NCI-H82 treated with DMSO at 0.1 percent for 48 hours (cell line): ENCODE measurements at regions not wholly inside any gene's neighbourhood (a gene's known extent, or its start where the extent isn't known, plus 50 kb on each side); places are given as distances from the start of the nearest gene placed in this dataset.

Experiments used
- DNase-seq: peaks from one replicate; lab custom pipeline; 2025; ENCODE audit not compliant: unreplicated experiment; lab: John Stamatoyannopoulos, UW

DNA sequence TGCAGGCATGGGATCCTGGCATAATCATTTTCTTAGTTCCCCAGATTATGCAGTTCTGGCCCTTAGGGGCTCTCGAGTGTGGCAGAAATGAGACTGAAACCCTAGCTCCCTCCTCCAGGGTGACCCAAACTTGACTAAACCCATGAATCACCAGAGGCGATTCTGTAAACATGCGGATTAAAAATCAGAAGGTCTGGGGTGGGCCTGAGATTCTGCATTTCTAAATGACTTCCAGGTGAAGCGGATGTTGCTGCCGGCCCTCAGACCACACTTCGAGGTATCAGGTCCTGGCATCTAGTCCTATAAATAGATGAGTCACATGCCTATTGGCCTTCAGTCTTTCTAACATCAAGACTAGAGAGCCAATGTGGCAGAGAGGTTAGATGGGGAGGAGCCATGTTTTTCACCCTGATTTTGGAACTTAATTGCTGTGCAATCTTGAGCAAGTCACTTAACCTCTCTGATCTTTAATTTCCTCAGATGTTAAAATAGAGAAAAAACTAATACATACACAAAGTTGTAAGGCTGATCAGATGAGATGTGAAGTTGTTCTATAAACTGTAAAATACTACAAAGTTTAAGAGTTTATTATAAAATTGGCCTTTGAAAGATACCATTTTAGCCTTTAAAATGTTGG is 431.2 kb downstream of the FOXO1 start:
- DNase-seq, result no peak

DNA sequence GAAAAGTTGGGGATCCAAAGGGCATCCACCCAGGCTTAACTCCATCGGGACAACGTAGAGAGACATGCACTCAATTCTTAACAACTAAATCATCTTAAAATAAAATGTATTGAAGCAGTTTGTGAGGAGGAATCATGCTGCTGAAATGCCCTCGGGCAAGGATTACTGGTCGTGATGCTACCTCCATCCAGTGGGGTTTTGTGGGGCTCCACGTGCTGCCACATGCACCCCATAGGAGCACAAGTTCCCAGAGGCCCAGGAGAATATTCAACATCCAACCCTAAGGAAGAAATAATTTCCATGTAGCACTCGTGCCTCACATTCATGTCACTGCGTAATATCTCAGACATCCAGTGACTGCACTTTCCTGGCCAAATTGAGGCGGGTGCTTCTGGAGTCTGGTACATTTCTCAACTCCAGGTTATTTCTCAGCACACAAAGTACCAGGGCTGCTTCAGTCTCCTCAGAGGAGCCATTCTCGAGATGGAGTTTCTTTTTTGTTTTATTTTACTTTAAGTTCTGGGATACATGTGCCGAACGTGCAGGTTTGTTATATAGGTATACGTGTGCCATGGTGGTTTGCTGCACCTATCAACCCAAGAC is 429.8 kb downstream of the FOXO1 start:
- DNase-seq, result no peak

DNA sequence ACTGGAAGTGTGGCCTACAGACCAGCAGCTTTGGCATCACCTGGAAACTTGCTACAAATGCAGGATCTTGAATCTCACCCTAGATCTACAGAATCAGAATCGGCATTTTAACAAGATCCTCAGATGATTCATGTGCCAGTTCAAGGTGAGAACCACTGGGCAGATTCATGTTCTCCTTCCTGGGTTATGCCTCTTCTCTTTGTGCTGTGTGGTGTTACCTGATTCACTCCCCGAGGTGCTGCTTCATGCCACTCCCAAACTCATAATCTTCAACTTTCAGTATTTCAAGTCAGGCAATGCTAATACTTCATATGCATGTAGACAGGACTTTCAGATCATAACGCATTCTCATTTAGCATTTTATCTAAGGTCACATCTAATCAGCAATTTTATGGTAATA is 427.7 kb downstream of the FOXO1 start:
- no peak for DNase-seq

DNA sequence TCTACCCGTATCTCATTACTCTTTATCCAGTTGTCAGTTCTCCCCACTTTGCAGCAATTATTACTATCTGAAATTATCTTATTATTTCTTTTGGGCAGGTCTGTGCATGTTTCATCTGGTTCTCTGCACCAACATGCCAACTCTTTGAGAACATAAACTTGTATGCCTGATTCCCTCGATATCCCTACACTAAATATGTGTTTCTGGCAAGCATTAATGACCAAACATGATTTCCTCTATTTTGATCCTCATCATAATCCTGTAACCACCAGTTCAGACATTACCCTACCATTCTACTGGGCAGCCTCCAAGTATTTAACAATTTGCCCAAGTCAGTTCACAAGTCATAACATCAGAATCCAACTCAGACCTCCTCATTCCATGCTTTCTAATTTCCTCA is 426.1 kb downstream of the FOXO1 start:
- DNase-seq, result no peak

DNA sequence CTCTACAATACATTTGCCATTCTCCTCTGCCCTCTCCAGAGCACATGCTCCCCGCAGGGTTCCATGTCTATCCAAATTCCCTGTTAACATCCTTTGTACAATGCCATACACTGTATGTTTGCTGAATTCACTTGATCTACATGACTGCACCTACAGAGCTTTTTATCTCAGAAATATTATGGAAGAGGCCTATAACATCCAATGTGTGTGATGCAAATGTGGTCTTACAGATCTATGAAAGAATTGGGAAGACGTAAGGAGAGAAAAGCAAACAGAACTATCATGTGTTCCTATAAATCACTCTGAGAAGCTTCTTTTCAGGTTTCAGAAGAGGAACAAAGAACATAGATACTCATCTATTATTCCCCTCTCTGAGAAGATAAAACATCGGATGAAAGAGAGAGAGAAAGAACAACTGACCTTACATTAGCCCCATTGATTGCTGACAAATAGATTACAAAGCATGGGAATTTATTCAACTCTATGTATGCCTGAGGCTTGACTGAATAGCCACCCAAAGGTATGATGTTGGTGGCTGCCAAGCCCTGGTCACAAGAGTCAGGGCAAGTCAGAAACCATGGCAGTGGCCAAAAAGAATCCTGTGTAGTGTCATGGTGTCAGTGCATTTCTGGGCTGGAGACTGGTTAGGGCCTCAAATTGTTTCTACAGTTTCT is 425.2 kb downstream of the FOXO1 start:
- DNase-seq, result no peak

DNA sequence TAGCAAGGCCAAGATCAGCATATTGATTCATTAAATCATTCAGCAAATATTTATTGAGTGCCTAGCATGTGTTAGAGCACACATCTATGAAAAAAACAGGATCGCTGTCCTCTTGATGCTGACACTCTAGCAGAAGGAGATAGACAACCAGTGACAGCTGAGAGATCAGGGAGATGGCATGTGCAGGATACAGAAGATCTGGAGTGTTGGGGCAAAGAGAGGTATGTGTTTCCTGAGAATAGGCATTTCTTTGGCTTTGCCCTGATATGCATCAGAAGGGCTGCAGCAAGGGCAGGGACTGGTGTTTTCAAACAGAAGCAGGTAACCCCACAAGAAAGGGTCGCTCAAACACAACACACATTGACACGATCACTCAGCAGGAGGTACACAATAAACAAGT is 423.4 kb downstream of the FOXO1 start:
- no peak for DNase-seq

DNA sequence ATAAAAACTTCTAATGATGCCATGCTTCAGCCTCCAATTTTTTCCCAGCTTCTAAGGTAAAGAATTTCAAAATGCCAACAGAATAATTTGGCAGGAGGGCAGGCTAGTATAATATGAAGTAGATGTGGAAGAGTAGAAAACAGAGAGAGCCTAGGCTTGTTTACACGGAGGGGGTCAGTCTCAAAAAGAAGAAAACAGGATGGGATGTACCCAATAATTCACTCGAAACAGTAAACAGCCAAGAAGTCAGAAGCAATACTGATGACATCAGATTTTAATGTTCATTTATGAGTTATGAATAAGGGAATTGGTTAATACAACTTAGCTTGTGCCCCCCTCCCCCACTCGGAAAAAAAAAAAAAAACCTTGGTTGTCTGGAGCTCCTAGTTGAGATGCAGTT is 422.5 kb downstream of the FOXO1 start:
- DNase-seq, result no peak

DNA sequence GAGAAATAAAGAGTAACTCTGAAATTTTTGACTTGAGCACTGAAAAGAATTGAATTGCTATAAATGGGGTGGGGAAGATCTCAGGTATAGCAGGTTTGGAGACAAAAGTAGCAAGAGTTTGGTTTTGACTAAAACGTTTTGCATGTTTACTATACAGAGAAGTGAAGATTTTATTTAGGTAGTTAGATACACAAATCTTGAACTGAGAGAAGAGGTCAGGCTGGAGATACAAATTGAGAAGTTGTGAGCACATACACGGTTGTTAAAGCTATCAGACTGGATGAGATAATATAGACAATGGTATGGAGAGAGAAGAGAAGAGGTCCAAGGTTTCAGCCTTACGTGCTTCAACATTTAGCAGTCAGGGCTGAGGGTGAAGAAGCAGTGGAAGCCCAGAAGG is 420.9 kb downstream of the FOXO1 start:
- DNase-seq, result no peak

DNA sequence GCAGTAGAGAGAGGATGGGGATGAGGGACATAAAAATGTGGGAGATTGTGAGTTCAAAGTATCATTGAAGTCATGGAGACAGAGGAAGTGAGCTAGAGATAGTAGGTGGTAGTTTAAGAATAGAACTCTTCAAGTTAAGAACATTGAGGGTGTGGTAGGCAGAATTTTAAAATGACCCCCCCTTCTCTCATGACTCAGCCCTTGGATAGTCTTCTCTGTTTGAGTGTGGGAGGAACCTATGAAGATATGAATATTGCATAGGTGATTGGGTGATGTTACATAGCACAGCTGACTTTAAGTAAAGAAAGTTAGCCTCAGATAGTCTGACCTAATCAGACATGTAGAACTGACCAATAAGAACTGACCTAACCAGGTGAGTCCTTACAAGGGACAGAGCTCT is 418.6 kb downstream of the FOXO1 start:
- DNase-seq, result no peak

DNA sequence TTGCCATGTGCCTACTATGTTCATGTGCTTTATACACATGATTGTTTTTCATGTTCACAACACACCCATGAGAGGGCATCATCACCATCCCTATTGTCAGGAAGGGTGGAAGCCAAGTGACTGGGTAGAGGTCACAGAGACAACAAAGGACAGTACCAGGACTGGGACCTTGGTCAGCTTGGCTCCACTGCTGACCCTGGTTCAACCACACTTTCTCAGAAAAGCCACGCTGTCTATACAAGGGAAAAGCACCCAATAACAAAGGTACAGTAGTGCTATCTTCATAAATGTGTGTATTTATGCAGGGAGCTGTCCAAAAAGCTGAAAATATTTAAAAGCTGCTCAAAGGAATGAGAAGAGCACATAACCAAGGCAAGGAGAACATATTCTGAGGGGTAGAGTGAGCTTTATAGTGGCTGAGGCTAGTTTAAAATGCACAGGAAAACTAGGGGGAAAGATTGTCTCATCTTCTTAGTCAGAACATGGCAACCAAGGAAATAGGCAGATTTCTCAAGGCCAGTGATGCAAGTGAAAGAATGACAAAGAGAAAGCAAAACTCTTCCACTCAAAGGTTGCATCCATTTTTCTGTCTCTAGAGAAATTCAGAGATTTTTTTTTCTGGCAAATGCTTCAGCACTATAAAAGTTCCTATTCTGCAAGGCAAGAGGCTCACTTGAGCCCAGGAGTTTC is 415.0 kb downstream of the FOXO1 start:
- DNase-seq, result no peak

DNA sequence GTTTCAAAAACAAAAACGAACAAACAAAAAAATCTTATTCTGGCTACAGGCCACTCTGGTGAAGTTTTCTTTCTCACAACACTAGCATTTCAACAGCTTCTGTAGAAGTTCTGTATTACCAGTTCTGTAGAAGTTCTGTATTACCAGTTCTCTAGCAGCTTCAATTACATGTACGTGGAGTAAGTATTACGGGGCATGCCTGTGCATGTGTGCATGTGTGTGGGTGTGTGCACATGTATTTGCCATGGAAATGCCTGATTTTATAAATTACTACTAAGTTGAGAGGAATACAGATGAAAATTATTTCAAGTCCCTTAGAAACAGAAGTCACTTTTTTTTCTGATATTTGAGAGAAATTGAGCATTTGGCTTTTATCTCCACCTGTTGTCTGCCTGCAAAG is 414.2 kb downstream of the FOXO1 start:
- no peak for DNase-seq

DNA sequence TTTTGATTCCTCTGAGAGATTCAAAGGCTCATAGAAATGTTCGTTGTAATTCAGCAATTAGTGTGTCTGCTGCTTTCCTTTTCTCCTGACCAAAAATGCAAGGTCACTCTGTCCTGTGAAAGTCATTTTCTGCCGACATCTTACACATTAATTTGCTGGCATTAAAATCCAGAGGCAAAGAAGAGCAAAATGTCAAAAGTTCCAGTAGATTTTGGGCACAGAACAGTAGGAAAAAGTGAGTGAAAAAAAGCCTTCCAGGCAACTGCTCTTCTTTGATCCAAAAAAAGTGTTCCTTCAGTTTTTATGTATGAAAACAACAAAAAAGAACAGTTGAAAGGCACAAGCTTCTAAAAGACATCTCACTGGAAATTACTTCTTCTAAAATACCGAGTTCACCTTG is 413.8 kb downstream of the FOXO1 start:
- no peak for DNase-seq

DNA sequence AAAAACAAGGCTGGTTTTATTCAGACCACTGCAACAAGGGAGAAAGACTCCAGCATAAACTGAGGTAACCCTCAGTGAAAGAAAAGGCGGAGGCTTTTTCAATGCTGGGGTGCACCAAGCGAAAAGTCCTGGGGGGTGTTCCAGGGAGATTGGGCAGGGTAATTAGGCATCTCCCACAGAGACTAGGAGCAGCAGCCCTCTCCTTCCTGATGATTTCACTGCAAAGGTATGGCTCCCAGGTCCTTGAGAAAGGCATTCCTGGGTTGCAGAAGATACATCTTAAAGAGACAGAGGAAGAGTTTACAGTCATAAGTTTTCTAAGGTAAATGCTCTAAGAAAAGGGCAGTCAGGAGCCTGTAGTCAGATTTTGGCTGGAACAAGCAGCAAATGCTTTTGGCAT is 412.0 kb downstream of the FOXO1 start:
- DNase-seq, result no peak

DNA sequence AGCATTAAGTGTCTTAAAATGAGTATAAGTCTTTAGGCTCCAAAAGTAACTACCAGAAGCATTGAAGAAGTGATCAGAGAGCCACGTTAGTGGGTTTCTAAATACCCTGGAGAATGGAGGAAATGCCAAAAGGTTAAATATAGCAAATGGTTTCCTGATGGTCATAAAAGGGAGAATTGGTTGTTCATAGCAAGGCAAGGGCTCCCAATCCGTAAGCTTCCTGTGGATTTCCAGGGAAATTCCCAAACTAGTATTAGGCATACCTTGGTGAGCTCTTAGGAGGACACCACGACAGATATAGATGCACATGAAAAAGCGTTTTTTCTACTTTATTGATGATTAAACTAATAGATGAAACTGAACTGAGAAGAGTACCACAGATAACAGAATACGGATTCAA is 410.9 kb downstream of the FOXO1 start:
- no peak for DNase-seq

DNA sequence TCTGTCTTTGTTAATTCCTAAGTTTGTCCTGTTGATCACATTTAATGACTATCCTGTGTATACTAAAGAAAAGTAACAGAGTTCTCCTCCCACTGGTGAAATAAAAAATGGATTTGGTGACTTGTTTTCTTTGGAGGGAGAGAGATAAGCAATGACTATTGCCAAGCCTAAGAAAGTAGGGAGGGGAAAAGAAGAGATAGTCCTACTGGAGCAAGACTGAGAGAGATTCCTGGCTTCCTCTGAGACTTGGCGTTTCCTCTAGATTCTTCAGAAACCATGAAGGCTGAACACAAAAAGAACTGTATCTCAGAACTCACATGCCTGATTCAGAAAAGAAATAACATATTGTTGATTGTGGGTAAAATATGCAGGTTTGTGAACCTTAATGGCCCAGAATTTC is 406.5 kb downstream of the FOXO1 start:
- no peak for DNase-seq

DNA sequence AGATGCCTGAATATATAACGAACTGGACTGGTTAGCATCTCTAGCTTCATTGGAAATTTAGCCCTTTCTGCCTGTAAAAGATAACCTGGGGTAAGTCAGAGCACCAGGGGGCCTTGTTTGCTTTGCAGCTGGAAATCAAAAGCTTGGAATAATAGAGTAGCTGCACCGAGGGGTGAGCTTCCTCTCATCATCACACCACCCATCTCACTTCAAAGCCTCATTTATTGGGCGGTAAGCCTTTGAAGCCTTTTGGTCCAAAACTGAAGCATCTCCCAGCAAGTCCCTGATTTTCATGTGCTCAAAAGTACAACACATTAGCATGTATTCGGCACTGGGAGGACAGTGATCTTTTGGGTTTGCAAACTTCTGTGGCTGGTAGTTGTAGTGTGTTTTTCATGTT is 405.1 kb downstream of the FOXO1 start:
- DNase-seq, result no peak

DNA sequence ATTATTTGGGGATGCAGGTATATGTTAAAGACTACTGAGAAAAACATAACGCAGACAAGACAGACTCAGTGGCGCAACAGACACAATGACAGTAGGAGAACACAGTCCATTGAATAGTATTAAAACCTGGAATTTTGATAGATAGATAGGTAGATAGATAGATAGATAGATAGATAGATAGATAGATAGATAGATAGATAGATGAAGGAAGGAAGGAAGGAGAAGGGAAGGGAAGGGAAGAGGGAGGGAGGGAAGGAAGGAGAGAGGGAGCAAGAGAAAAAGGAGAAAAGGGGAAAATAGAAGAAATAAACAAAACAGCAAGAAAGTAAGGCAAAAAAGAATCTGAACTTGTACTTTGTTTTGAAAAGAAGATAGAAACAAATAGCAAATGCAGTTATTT is 404.5 kb downstream of the FOXO1 start:
- DNase-seq, result no peak

DNA sequence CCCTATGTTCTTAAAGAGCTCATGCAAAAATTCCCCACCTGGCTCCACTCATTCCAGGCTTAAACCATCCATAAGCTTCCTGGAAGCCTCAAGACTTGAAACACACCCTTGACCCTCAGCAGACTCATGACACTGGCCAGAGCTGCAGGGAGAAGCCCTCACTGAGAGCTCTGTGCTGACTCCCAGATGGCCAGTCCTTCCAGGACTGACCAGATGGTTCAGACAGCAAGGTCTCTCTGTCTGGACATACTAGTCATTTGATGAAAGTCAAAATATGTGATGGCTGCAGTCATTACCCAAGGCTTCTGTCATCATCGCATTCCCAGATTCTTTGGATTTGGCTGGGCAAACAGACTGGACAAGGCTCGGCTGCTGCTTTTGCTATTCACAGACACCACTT is 397.4 kb downstream of the FOXO1 start:
- no peak for DNase-seq

DNA sequence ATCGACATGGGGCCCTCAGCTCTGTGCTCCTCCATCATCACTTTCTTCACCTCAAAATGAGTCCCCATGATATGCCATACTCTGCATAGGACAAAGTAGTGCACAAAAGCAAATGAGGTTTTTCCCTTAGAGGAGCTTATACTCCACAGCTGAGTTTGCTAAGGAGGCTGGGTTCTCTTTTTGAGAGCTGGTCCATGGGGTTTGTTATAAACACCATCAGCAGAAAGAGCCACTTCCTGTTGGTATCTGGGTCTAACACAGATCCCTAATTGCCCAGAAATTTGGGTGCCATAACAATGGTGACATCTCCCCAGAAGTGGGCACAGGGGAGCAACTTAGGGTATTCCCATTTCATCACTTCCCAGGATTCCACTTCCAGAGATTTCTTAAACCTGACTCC is 395.7 kb downstream of the FOXO1 start:
- DNase-seq, result no peak

DNA sequence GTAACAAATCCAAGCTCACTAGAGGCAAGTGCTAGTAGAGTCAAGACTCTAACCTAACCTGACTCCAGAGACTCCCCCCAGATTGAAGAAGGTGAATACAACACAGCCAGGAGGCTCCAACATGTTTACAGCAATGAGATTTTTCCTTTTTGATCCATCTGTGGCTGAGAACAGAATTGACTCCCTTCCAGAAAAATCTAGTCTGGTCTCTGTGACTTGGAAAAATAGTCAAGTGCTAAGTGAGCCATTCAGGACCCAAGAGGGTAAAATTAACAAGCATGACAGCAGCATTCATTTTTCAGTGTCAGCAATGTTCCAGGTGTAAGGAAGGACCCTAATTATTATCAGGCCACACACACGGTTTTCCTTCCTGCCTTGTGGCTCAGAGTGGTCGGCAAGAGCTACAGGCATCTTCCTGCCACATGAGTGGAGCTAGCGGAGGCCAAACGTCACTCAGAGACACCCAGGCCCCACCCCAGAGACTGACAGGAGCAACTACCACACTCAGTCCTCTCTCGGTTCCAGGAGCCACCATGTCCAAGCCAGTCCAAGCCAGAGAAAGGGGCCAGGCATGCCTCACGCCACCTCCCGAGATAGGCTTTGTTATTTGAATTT is 395.1 kb downstream of the FOXO1 start:
- DNase-seq, result no peak

DNA sequence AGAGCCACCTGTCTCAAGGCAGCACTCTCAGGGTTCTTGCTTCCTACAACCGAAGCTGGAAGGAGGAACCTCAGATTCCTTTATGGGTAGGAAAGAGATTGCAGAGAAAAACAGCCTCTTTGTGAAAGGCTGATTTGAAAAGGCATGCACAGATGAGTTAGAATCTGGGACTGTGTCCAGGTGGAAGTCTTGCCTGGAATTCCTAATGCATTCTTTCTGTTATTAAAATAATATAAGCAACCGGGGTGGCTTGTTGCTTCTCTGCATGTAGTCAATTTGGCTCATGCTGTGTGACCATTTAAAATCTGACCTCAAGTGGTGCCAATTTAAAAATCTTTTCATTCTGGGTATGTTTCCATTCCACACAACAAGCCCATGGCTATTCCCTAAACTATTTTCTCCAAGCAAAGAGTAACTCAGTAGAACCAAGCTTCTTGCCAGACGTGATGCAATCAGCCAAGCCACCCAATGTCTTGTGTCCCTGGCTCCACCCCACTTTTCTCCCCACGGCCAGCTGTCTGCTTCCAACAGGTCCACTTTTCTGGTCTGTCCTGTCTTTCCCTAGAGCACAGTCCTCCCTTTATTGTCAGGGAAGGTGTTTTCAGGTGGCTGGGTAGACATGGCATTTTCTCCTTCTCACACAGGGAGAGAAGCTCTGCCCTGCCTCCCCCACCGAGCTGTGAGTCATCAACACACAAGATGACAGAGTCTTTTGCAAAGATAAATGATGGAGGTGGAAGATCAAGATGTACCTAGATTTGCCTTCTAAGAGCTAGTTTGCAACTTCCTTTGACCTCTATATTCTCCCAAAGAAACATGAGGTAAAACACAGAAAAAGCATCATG is 394.3 kb downstream of the FOXO1 start:
- DNase-seq, result no peak
